ENCODE measurements at regions not wholly inside any gene's neighbourhood (a gene's known extent, or its start where the extent isn't known, plus 50 kb on each side); places are given as distances from the start of the nearest gene placed in this dataset.

DNA sequence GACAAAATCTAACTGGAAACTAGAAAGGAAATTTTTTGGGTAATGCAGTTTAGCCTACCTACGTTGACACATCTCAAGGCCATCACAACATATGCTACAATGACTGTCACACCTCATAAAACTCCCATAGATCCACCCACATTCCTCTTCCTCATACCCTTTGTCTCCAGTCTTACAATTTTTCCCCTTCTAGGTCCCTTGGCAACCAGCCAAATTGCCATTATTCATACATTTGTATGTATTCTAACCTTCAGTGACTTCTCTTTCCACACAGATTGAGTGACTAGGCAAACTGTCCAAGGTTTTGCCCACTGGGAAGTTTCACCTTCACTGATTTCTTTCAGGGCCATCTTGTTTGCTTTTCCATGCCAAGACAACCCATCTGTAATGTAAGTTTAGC lies 100.5 kb upstream of the TPK1 start:
- no peak for FAIRE-seq
- H3K79me2 ChIP-seq (ENCODE audit: control insufficient read depth, insufficient read depth, low read length): no peaks in the 10 kb centered on the region
- no peak overlapping the region for H3K4me2 ChIP-seq (ENCODE audit: insufficient read depth, low read length)
- H3K9ac ChIP-seq (replicated peaks; ENCODE audit: extremely low read depth, insufficient read depth, low read length): no peak overlapping the region
- H3K27ac ChIP-seq (ENCODE audit: insufficient read depth, low read depth, low read length): no peak overlapping the region
- dilution Hi-C loops (cut with MboI; ENCODE audit: extremely low pct_ligation_motif_present, low sequenced_read_pairs): no loop called here
- H3K9me1 ChIP-seq (replicated peaks; ENCODE audit: control insufficient read depth, extremely low read depth, insufficient read depth, low read length): no peaks in the 10 kb centered on the region
- intact Hi-C loops (cut with micrococcal nuclease): no loop called here
- no peaks in the 10 kb centered on the region for H3K27me3 ChIP-seq (ENCODE audit: control insufficient read depth in 2 of 2, insufficient read depth in 2 of 2, low read length in 2 of 2)
- TF ChIP-seq GATA2 (IDR thresholded peaks at IDR 0.05; ENCODE audit: insufficient read depth, insufficient read length, low read depth, low read length): no peak
- no peak for TF ChIP-seq POLR2AphosphoS5 (IDR thresholded peaks at IDR 0.05; ENCODE audit: insufficient read depth, low read depth, low read length)
- BruUV-seq (replicated peaks): no TSS peak
- H2AFZ ChIP-seq (ENCODE audit: low read depth, low read length): no peak overlapping the region
- H3K4me1 ChIP-seq (ENCODE audit: control insufficient read depth, extremely low read depth, insufficient read depth, low read length): no peaks in the 10 kb centered on the region
- POLR2A ChIA-PET: no interaction called here
- H4K20me1 ChIP-seq (replicated peaks; ENCODE audit: control insufficient read depth, extremely low read depth, insufficient read depth, low read length): no peaks in the 10 kb centered on the region
- no peak for DNase-seq (ENCODE audit: low read depth, low spot score)
- peaks cover 2% of the 10 kb centered on the region for H3K9me3 ChIP-seq (replicated peaks; ENCODE audit: control insufficient read depth, insufficient read depth, low read length)
- no peak overlapping the region for H3K4me3 ChIP-seq (replicated peaks in 1 of 3; ENCODE audit: insufficient read depth in 1 of 3, low read depth in 1 of 3, low read length in 3 of 3)
- H3K36me3 ChIP-seq (ENCODE audit: control insufficient read depth in 2 of 2, extremely low read depth in 1 of 2, insufficient read depth in 2 of 2, low read length in 2 of 2): no peaks in the 10 kb centered on the region
- CTCF ChIA-PET: no interaction called here

DNA sequence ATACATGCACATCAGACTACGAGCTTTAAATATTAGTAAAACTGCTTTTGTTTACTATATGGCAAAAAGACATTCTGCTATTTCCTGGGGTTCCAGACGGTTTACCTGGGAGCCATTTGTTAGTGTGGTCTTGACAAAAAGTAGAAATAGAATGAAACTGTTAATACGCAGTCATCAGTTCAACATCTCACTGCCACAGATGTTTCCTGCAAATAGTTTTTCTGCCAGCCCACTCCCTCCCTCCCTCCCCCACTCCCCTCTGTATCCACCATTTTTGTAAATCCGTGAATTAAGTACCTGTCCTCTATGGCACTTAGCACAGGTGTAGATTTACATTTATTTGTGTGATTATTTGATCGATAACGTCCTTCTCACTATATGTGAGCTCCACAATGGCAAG lies 74.6 kb upstream of the TPK1 start:
- Histone ChIP-seq H3K4me3 (replicated peaks in 1 of 3; ENCODE audit: insufficient read depth in 1 of 3, low read depth in 1 of 3, low read length in 3 of 3) (no peak overlapping the region), H3K27me3 (ENCODE audit: control insufficient read depth in 2 of 2, insufficient read depth in 2 of 2, low read length in 2 of 2) (no peaks in the 10 kb centered on the region), H2AFZ (ENCODE audit: low read depth, low read length) (no peak overlapping the region), H4K20me1 (replicated peaks; ENCODE audit: control insufficient read depth, extremely low read depth, insufficient read depth, low read length) (no peaks in the 10 kb centered on the region), H3K36me3 (ENCODE audit: control insufficient read depth in 2 of 2, extremely low read depth in 1 of 2, insufficient read depth in 2 of 2, low read length in 2 of 2) (no peaks in the 10 kb centered on the region), H3K9me3 (replicated peaks; ENCODE audit: control insufficient read depth, insufficient read depth, low read length) (no peaks in the 10 kb centered on the region), H3K4me1 (ENCODE audit: control insufficient read depth, extremely low read depth, insufficient read depth, low read length) (no peaks in the 10 kb centered on the region), H3K9ac (replicated peaks; ENCODE audit: extremely low read depth, insufficient read depth, low read length) (no peak overlapping the region), H3K79me2 (ENCODE audit: control insufficient read depth, insufficient read depth, low read length) (no peaks in the 10 kb centered on the region), H3K27ac (ENCODE audit: insufficient read depth, low read depth, low read length) (no peak overlapping the region), H3K9me1 (replicated peaks; ENCODE audit: control insufficient read depth, extremely low read depth, insufficient read depth, low read length) (no peaks in the 10 kb centered on the region), H3K4me2 (ENCODE audit: insufficient read depth, low read length) (no peak overlapping the region)
- POLR2A ChIA-PET: no interaction called here
- no peak for DNase-seq (ENCODE audit: low read depth, low spot score)
- CTCF ChIA-PET: no interaction called here
- dilution Hi-C loops (cut with MboI; ENCODE audit: extremely low pct_ligation_motif_present, low sequenced_read_pairs) (no loop called here), intact Hi-C loops (cut with micrococcal nuclease) (no loop called here)
- no TSS peak for BruUV-seq (replicated peaks)
- TF ChIP-seq JUN (IDR thresholded peaks at IDR 0.05; ENCODE audit: borderline replicate concordance, insufficient read depth, insufficient read length, low read depth) (no peak), MYC (IDR thresholded peaks at IDR 0.05; ENCODE audit: low read depth, low read length) (no peak), GATA2 (IDR thresholded peaks at IDR 0.05; ENCODE audit: insufficient read depth, insufficient read length, low read depth, low read length) (no peak), EZH2 (IDR thresholded peaks at IDR 0.05; ENCODE audit: borderline replicate concordance, low read depth, low read length, severe bottlenecking) (no peak), FOS (IDR thresholded peaks at IDR 0.05; ENCODE audit: borderline replicate concordance, insufficient read depth, low read length) (no peak), POLR2AphosphoS5 (IDR thresholded peaks at IDR 0.05; ENCODE audit: insufficient read depth, low read depth, low read length) (no peak), POLR2A (IDR thresholded peaks at IDR 0.05; ENCODE audit: low read depth, low read length) (no peak)
- TF ChIP-seq, protein P1, sequence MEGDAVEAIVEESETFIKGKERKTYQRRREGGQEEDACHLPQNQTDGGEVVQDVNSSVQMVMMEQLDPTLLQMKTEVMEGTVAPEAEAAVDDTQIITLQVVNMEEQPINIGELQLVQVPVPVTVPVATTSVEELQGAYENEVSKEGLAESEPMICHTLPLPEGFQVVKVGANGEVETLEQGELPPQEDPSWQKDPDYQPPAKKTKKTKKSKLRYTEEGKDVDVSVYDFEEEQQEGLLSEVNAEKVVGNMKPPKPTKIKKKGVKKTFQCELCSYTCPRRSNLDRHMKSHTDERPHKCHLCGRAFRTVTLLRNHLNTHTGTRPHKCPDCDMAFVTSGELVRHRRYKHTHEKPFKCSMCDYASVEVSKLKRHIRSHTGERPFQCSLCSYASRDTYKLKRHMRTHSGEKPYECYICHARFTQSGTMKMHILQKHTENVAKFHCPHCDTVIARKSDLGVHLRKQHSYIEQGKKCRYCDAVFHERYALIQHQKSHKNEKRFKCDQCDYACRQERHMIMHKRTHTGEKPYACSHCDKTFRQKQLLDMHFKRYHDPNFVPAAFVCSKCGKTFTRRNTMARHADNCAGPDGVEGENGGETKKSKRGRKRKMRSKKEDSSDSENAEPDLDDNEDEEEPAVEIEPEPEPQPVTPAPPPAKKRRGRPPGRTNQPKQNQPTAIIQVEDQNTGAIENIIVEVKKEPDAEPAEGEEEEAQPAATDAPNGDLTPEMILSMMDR (IDR thresholded peaks at IDR 0.05; ENCODE audit: extremely low read depth in 1 of 2, insufficient read depth in 1 of 2, low read depth in 1 of 2, low read length in 2 of 2): no peak
- TF ChIP-seq, protein P2, sequence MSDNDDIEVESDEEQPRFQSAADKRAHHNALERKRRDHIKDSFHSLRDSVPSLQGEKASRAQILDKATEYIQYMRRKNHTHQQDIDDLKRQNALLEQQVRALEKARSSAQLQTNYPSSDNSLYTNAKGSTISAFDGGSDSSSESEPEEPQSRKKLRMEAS (IDR thresholded peaks at IDR 0.05; ENCODE audit: insufficient read depth, insufficient read length): no peak
- no peak for FAIRE-seq

Measured in endothelial cell of umbilical vein (primary cell).